ENCODE measurements at regions not wholly inside any gene's neighbourhood (a gene's known extent, or its start where the extent isn't known, plus 50 kb on each side); places are given as distances from the start of the nearest gene placed in this dataset.

- Histone ChIP-seq H4K5ac (ENCODE audit: low read depth, low read length) (no peak overlapping the region), H2AFZ (replicated peaks; ENCODE audit: low read length, poor library complexity) (no peak overlapping the region), H3K14ac (replicated peaks; ENCODE audit: low read depth, low read length) (no peak overlapping the region), H4K91ac (ENCODE audit: insufficient read depth, low read depth, low read length) (no peak overlapping the region), H4K20me1 (ENCODE audit: insufficient read depth, low read length) (no peaks in the 10 kb centered on the region), H2AK9ac (replicated peaks; ENCODE audit: low read depth, low read length, poor library complexity) (no peak overlapping the region), H3K9me1 (ENCODE audit: insufficient read depth, low read length) (no peaks in the 10 kb centered on the region), H2BK15ac (ENCODE audit: low read depth, low read length) (no peak overlapping the region), H3K18ac (ENCODE audit: low read depth, low read length) (no peak overlapping the region), H3K27me3 (ENCODE audit: control insufficient read depth, insufficient read depth, low read length) (no peaks in the 10 kb centered on the region), H3K56ac (ENCODE audit: extremely low read depth, insufficient read depth, low read length) (no peak overlapping the region), H4K8ac (ENCODE audit: low read depth in 2 of 2, low read length in 2 of 2) (no peak overlapping the region), H3K9me3 (ENCODE audit: control insufficient read depth, insufficient read depth, low read length) (peaks cover 4% of the 10 kb centered on the region; the same call in 1 of the 2 replicates), H3K23ac (ENCODE audit: low read depth, low read length) (no peak overlapping the region), H3K4me1 (ENCODE audit: control insufficient read depth, insufficient read depth, low read length) (no peaks in the 10 kb centered on the region), H2BK20ac (ENCODE audit: low read depth, low read length) (no peak overlapping the region), H2BK120ac (ENCODE audit: low read depth, low read length) (no peak overlapping the region), H3K4ac (ENCODE audit: low read depth, low read length) (no peak overlapping the region), H2AK5ac (ENCODE audit: low read depth, low read length) (no peak overlapping the region), H3K9ac (ENCODE audit: low read depth, low read length) (no peak overlapping the region), H3K36me3 (ENCODE audit: control insufficient read depth, insufficient read depth, low read length) (no peaks in the 10 kb centered on the region), H2BK5ac (ENCODE audit: low read depth, low read length, poor library complexity, severe bottlenecking) (no peak overlapping the region), H3K79me1 (ENCODE audit: low read depth in 1 of 2, low read length in 2 of 2) (no peaks in the 10 kb centered on the region), H3K4me3 (ENCODE audit: insufficient read depth, low read depth, low read length) (no peak overlapping the region), H3K27ac (ENCODE audit: insufficient read depth, low read length) (no peak overlapping the region), H3K4me2 (ENCODE audit: low read depth, low read length) (no peak overlapping the region)
- in situ Hi-C loops (cut with MboI; ENCODE audit: low sequenced_read_pairs) (no loop called here), intact Hi-C loops (cut with micrococcal nuclease) (no loop called here), dilution Hi-C loops (cut with HindIII; ENCODE audit: low sequenced_read_pairs, unreplicated experiment) (no loop called here)
- ChIA-PET POLR2A (ENCODE audit: unreplicated experiment) (no interaction called here), CTCF (no interaction called here)
- no TSS peak for BruUV-seq (replicated peaks)
- ATAC-seq (ENCODE audit: low read depth) (no peak), DNase-seq (no peak)
- no peak for TF ChIP-seq RAD21 (IDR thresholded peaks at IDR 0.05; ENCODE audit: low read length)
- no peak for TF ChIP-seq NFE2L2 (IDR thresholded peaks at IDR 0.05; ENCODE audit: low read depth, low read length)
- TF ChIP-seq RFX5 (IDR thresholded peaks at IDR 0.05; ENCODE audit: low read depth, low read length): no peak
- no peak for TF ChIP-seq CHD1 (IDR thresholded peaks at IDR 0.05; ENCODE audit: low read depth, low read length)
- TF ChIP-seq SMC3 (IDR thresholded peaks at IDR 0.05; ENCODE audit: low read depth, low read length): no peak
- TF ChIP-seq BHLHE40 (IDR thresholded peaks at IDR 0.05; ENCODE audit: low read depth, low read length): no peak
- no peak for TF ChIP-seq MXI1 (IDR thresholded peaks at IDR 0.05; ENCODE audit: borderline replicate concordance, low read depth, low read length)
- no peak for TF ChIP-seq CEBPB (IDR thresholded peaks at IDR 0.05; ENCODE audit: low read depth, low read length)
These were observed 55.3 kb upstream of the POM121L12 start for GRCh38 chr7:52980129-52980528.
